Epithelial cell of esophagus (primary cell): ENCODE measurements at regions not wholly inside any gene's neighbourhood (a gene's known extent, or its start where the extent isn't known, plus 50 kb on each side); places are given as distances from the start of the nearest gene placed in this dataset.

ENCODE experiments used
- DNase-seq: peaks from one replicate; pipeline ENCODE4 v3.0.0; 2010; ENCODE audit warnings: low read depth
- H3K4me3 ChIP-seq: 2 replicates; pipeline ENCODE4 v1.5.1; 2011; ENCODE audit warnings: mild to moderate bottlenecking, low read length, control low read depth
- TF ChIP-seq, protein P1 (sequence below): IDR thresholded peaks from 2 replicates; pipeline ENCODE4 v1.5.1; 2011; ENCODE audit warnings: low read depth, mild to moderate bottlenecking, low read length, control low read depth, inconsistent platforms; ENCODE audit not compliant: insufficient read depth; ENCODE audit errors: missing control alignments

GRCh38 chr2:100757621-100758394, 62.1 kb upstream of the NPAS2 start:
- TF ChIP-seq, protein P1, sequence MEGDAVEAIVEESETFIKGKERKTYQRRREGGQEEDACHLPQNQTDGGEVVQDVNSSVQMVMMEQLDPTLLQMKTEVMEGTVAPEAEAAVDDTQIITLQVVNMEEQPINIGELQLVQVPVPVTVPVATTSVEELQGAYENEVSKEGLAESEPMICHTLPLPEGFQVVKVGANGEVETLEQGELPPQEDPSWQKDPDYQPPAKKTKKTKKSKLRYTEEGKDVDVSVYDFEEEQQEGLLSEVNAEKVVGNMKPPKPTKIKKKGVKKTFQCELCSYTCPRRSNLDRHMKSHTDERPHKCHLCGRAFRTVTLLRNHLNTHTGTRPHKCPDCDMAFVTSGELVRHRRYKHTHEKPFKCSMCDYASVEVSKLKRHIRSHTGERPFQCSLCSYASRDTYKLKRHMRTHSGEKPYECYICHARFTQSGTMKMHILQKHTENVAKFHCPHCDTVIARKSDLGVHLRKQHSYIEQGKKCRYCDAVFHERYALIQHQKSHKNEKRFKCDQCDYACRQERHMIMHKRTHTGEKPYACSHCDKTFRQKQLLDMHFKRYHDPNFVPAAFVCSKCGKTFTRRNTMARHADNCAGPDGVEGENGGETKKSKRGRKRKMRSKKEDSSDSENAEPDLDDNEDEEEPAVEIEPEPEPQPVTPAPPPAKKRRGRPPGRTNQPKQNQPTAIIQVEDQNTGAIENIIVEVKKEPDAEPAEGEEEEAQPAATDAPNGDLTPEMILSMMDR, result no peak
- DNase-seq, result peak; percentile 91
- no peak overlapping the region for H3K4me3 ChIP-seq

DNA sequence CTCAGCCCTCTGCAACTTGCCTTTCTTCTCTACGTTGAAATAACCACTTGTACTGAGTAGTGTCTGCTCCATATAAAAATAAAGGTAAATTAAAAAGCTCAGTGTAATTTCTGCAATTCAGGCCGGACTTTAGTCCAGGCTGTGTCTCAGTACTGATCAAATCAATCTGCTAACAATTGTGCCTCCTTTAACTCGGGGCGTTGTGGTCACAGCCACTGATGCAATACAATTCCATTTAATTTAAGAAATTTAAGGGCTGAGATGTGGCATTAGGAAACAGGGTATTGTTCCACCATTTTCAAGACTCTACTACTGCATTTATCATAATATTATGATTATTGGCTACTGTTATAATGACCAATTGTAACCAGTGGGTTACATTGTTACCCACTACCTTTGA, 60.0 kb upstream of the NPAS2 start:
- DNase-seq, result no peak
- H3K4me3 ChIP-seq, result no peak overlapping the region
- TF ChIP-seq, protein P1, result no peak

DNA sequence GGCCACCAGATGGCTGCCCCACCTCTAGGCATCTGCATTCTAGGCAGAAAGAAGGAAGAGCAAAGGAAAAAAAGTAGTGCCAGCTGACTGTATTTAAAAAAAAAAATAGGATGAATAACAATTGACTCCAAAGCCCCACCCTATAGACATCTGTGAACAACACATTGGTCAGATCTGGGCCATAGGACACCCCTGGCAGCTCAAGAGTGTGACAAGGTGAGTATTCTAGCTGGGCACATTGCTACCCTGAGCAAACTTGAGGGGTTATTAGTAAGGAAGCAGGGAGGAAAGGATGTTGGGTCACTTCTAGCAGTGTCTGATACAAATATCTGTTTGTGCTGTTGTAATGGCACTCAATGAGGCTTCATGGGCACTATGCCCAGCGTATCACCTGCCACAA, 58.6 kb upstream of the NPAS2 start:
- H3K4me3 ChIP-seq, result no peak overlapping the region
- TF ChIP-seq, protein P1, result no peak
- DNase-seq, result peak; percentile 23

GRCh38 chr2:100764430-100764829, 55.5 kb upstream of the NPAS2 start:
- TF ChIP-seq, protein P1, result no peak
- no peak for DNase-seq
- H3K4me3 ChIP-seq, result no peak overlapping the region

DNA sequence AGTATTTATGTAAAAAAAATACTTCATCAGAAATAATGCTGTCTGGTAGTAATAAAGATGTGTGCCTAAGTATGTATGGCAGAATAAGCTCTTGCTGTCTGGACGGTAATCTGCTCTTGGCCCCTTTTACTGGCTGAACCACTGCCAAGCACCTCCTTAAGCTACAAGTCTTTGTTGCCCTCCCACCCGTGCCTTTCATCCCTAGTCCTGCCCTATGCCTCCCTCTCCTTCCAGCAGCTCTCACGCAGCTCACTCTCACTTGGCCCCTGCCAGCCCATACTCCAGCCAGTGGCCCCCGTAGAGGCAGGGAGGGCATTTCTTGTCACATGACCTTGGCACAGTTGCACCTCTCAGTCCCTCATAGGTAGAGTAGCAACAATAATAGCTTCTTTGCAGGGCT, 54.5 kb upstream of the NPAS2 start:
- no peak for DNase-seq
- TF ChIP-seq, protein P1, result no peak
- no peak overlapping the region for H3K4me3 ChIP-seq

DNA sequence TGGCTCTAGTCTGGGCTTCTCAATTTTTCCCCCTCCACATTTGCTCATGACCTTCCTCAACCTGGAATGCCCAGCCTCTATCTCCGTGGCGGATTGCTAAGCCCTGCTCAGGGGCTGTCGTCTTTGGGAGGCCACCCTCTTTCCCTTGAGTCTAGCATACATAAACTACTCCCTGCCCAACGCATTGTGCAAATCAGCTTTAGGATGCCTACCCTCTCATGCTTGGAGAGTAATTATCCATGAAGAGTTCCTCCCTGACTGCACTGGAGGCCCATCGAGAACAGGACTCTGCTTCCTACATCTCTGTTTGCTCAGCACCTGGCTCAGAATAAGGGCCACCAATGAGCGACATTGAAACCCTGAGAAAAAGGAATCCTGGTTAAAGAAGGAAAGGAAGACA, 53.7 kb upstream of the NPAS2 start:
- TF ChIP-seq, protein P1, result no peak
- no peak overlapping the region for H3K4me3 ChIP-seq
- DNase-seq, result no peak

GRCh38 chr2:100766806-100767205, 53.1 kb upstream of the NPAS2 start:
- TF ChIP-seq, protein P1, result no peak
- DNase-seq, result no peak
- no peak overlapping the region for H3K4me3 ChIP-seq
